ENCODE measurements at regions not wholly inside any gene's neighbourhood (a gene's known extent, or its start where the extent isn't known, plus 50 kb on each side); places are given as distances from the start of the nearest gene placed in this dataset.

- TF ChIP-seq, protein P1, sequence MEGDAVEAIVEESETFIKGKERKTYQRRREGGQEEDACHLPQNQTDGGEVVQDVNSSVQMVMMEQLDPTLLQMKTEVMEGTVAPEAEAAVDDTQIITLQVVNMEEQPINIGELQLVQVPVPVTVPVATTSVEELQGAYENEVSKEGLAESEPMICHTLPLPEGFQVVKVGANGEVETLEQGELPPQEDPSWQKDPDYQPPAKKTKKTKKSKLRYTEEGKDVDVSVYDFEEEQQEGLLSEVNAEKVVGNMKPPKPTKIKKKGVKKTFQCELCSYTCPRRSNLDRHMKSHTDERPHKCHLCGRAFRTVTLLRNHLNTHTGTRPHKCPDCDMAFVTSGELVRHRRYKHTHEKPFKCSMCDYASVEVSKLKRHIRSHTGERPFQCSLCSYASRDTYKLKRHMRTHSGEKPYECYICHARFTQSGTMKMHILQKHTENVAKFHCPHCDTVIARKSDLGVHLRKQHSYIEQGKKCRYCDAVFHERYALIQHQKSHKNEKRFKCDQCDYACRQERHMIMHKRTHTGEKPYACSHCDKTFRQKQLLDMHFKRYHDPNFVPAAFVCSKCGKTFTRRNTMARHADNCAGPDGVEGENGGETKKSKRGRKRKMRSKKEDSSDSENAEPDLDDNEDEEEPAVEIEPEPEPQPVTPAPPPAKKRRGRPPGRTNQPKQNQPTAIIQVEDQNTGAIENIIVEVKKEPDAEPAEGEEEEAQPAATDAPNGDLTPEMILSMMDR (IDR thresholded peaks at IDR 0.05 in 4 of 5, conservative IDR thresholded peaks at IDR 0.05 in 1 of 5): no peak
- TF ChIP-seq POLR2A (IDR thresholded peaks at IDR 0.05): no peak
These were observed 71.2 kb downstream of the DIO3 start for GRCh38 chr14:101632520-101632919.

Measured in gastrocnemius medialis (tissue), 4 donors.